Stimulated activated CD4-positive, alpha-beta T cell treated with anti-CD3 and anti-CD28 coated beads, Interleukin-1b, Interleukin-23, amount 100 ng/mL, for 24 hours (primary cell): ENCODE measurements at regions not wholly inside any gene's neighbourhood (a gene's known extent, or its start where the extent isn't known, plus 50 kb on each side); places are given as distances from the start of the nearest gene placed in this dataset.
"Not testable (repeated sequence)": the region's sequence is repeated elsewhere in the genome, so short reads cannot be mapped to it uniquely, and the experiment has no call there.

Source experiments
- DNase-seq, 4 experiments: peaks; one replicate each; pipeline ENCODE4 v3.0.0-alpha.2; 2020; ENCODE audit warnings: low read depth in 4 of 4, low spot score in 1 of 4

- DNase-seq, result no peak
These were observed 997.6 kb upstream of the CITED2 start for GRCh38 chr6:140372064-140372463.

- no peak for DNase-seq
These were observed 996.8 kb upstream of the CITED2 start for GRCh38 chr6:140370976-140371870.

- DNase-seq, result no peak
These were observed 996.0 kb upstream of the CITED2 start for GRCh38 chr6:140370441-140370840.

GRCh38 chr6:140366991-140367390, 992.5 kb upstream of the CITED2 start:
- DNase-seq, result no peak

GRCh38 chr6:140364916-140365315, 990.5 kb upstream of the CITED2 start:
- no peak for DNase-seq

GRCh38 chr6:140360651-140361050, 986.2 kb upstream of the CITED2 start:
- DNase-seq, result no peak

- no peak for DNase-seq
These were observed 981.0 kb upstream of the CITED2 start for GRCh38 chr6:140355476-140355875.

- DNase-seq, result no peak
These were observed 979.8 kb upstream of the CITED2 start for GRCh38 chr6:140354296-140354695.

GRCh38 chr6:140353536-140353935, 979.1 kb upstream of the CITED2 start:
- no peak for DNase-seq

GRCh38 chr6:140346428-140346827, 972.0 kb upstream of the CITED2 start:
- no peak for DNase-seq

GRCh38 chr6:140345935-140346334, 971.5 kb upstream of the CITED2 start:
- DNase-seq, result no peak

- no peak for DNase-seq
These were observed 969.9 kb upstream of the CITED2 start for GRCh38 chr6:140344142-140344913.

- no peak for DNase-seq
These were observed 968.7 kb upstream of the CITED2 start for GRCh38 chr6:140343128-140343527.

- no peak for DNase-seq
These were observed 966.8 kb upstream of the CITED2 start for GRCh38 chr6:140341272-140341671.

GRCh38 chr6:140340795-140341194, 966.3 kb upstream of the CITED2 start:
- DNase-seq, result no peak

GRCh38 chr6:140339084-140339483, 964.6 kb upstream of the CITED2 start:
- not testable (repeated sequence) for DNase-seq

- no peak for DNase-seq
These were observed 947.4 kb upstream of the CITED2 start for GRCh38 chr6:140321891-140322290.

GRCh38 chr6:140320081-140321080, 945.9 kb upstream of the CITED2 start:
- no peak for DNase-seq

GRCh38 chr6:140319209-140319608, 944.8 kb upstream of the CITED2 start:
- no peak for DNase-seq

- DNase-seq, result no peak
These were observed 944.0 kb upstream of the CITED2 start for GRCh38 chr6:140318408-140318807.

- DNase-seq, result no peak
These were observed 943.5 kb upstream of the CITED2 start for GRCh38 chr6:140317950-140318349.
